Smooth muscle cell of the brain vasculature (primary cell): ENCODE measurements at regions not wholly inside any gene's neighbourhood (a gene's known extent, or its start where the extent isn't known, plus 50 kb on each side); places are given as distances from the start of the nearest gene placed in this dataset.
A peak's percentile ranks its signal among the peaks of the same experiment; 100 is the strongest.
"Not testable (repeated sequence)": the region's sequence is repeated elsewhere in the genome, so short reads cannot be mapped to it uniquely, and the experiment has no call there.

ENCODE experiments used
- DNase-seq: peaks from one replicate; pipeline ENCODE4 v3.0.0-alpha.2; 2012; ENCODE audit warnings: low read depth, low spot score

- DNase-seq: not testable (repeated sequence)
These were observed 1834.2 kb downstream of the FOXD4L5 start for GRCh38 chr9:63450836-63451235.

GRCh38 chr9:63425123-63425522, 1859.9 kb downstream of the FOXD4L5 start:
- not testable (repeated sequence) for DNase-seq

- DNase-seq: not testable (repeated sequence)
These were observed 1894.1 kb downstream of the FOXD4L5 start for GRCh38 chr9:63390897-63391296.

- DNase-seq: not testable (repeated sequence)
These were observed 1899.5 kb downstream of the FOXD4L5 start for GRCh38 chr9:63385479-63385878.

- not testable (repeated sequence) for DNase-seq
These were observed 1905.1 kb downstream of the FOXD4L5 start for GRCh38 chr9:63379864-63380263.

- not testable (repeated sequence) for DNase-seq
These were observed 1930.8 kb downstream of the FOXD4L5 start for GRCh38 chr9:63354219-63354618.

- not testable (repeated sequence) for DNase-seq
These were observed 1937.7 kb downstream of the FOXD4L5 start for GRCh38 chr9:63347347-63347746.

- DNase-seq: peak; percentile 79
These were observed 1938.5 kb downstream of the FOXD4L5 start for GRCh38 chr9:63346310-63347048.

GRCh38 chr9:63344408-63344807, 1940.6 kb downstream of the FOXD4L5 start:
- DNase-seq: not testable (repeated sequence)

GRCh38 chr9:63342528-63342927, 1942.5 kb downstream of the FOXD4L5 start:
- not testable (repeated sequence) for DNase-seq

GRCh38 chr9:63337899-63338604, 1947.0 kb downstream of the FOXD4L5 start:
- DNase-seq: peak; percentile 17

- not testable (repeated sequence) for DNase-seq
These were observed 1949.7 kb downstream of the FOXD4L5 start for GRCh38 chr9:63335286-63335685.

- not testable (repeated sequence) for DNase-seq
These were observed 1950.8 kb downstream of the FOXD4L5 start for GRCh38 chr9:63334187-63334586.

GRCh38 chr9:63333083-63333482, 1951.9 kb downstream of the FOXD4L5 start:
- not testable (repeated sequence) for DNase-seq

- DNase-seq: not testable (repeated sequence)
These were observed 1956.7 kb downstream of the FOXD4L5 start for GRCh38 chr9:63328313-63328712.

GRCh38 chr9:63327211-63327610, 1957.8 kb downstream of the FOXD4L5 start:
- not testable (repeated sequence) for DNase-seq

GRCh38 chr9:63326665-63327064, 1958.3 kb downstream of the FOXD4L5 start:
- not testable (repeated sequence) for DNase-seq

- DNase-seq: not testable (repeated sequence)
These were observed 1959.3 kb downstream of the FOXD4L5 start for GRCh38 chr9:63325696-63326095.

- not testable (repeated sequence) for DNase-seq
These were observed 1966.9 kb downstream of the FOXD4L5 start for GRCh38 chr9:63318093-63318492.

- not testable (repeated sequence) for DNase-seq
These were observed 1969.6 kb downstream of the FOXD4L5 start for GRCh38 chr9:63315387-63315786.

GRCh38 chr9:63296848-63297247, 1988.2 kb downstream of the FOXD4L5 start:
- DNase-seq: not testable (repeated sequence)

GRCh38 chr9:63296366-63296765, 1988.6 kb downstream of the FOXD4L5 start:
- DNase-seq: not testable (repeated sequence)

GRCh38 chr9:63289971-63290370, 1995.0 kb downstream of the FOXD4L5 start:
- DNase-seq: not testable (repeated sequence)
